K562 (cell line): ENCODE measurements at regions not wholly inside any gene's neighbourhood (a gene's known extent, or its start where the extent isn't known, plus 50 kb on each side); places are given as distances from the start of the nearest gene placed in this dataset.

ENCODE experiments used
- GTF2F1 ChIP-seq: IDR thresholded peaks from 2 replicates; pipeline ENCODE4 v1.6.1; 2011; ENCODE audit warnings: low read depth, low read length, improper control_type of control experiment
- HDAC1 ChIP-seq, 2 experiments: fragments of 450-650 bp; IDR thresholded peaks; 2 replicates each; pipeline ENCODE4 v1.6.1; 2016 to 2017; ENCODE audit warnings: inconsistent platforms in 1 of 2, mild to moderate bottlenecking in 1 of 2, moderate library complexity in 1 of 2
- POLR2A ChIP-seq: fragments of 450-650 bp; conservative IDR thresholded peaks from 2 replicates; pipeline ENCODE4 v1.6.1; 2016
- SMAD3 ChIP-seq: fragments of 450-650 bp; formaldehyde crosslinking; conservative IDR thresholded peaks from 2 replicates; pipeline ENCODE4 v1.4.0; 2020; ENCODE audit warnings: mild to moderate bottlenecking
- SMAD4 ChIP-seq: fragments of 250-450 bp; sonication (Bioruptor Pico); conservative IDR thresholded peaks from 2 replicates; pipeline ENCODE4 v1.8.0; 2021; ENCODE audit warnings: inconsistent platforms, mild to moderate bottlenecking, moderate library complexity
- TF ChIP-seq, protein P1 (sequence below), 3 experiments: IDR thresholded peaks in 2 of 3; conservative IDR thresholded peaks in 1 of 3; 2 replicates each; pipeline ENCODE4 v1.5.1; 2011 to 2012; ENCODE audit warnings: low read length in 3 of 3, mild to moderate bottlenecking in 3 of 3, control low read depth in 2 of 3, improper control_type of control experiment in 1 of 3, inconsistent platforms in 1 of 3, low read depth in 1 of 3, mixed read lengths in 1 of 3, moderate library complexity in 1 of 3; ENCODE audit not compliant: insufficient read depth in 2 of 3

DNA sequence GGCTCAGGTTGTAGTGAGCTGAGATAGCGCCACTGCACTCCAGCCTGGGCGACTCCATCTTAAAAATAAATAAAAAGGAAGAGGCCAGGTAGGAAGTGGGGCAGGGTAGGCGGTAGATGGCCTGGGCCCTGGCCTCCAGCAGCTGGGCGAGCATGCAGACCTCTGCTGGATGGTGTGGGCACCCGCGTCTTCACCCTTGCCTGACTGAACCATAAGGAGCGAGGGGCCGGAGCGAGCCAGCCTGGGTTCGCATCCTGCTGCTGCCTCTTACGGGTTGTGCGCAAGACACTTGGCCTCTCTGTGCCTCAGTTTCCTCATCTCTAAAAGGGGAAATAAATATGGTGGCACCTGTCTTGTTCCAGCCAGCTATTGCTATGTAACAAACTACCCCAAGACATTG, 146.1 kb upstream of the GSE1 start:
- TF ChIP-seq SMAD3 (CRISPR knock-in tag) (no peak), SMAD4 (CRISPR knock-in tag) (no peak), POLR2A (no peak), GTF2F1 (no peak), HDAC1 (IDR thresholded peaks at IDR 0.05) (no peak)
- TF ChIP-seq, protein P1, sequence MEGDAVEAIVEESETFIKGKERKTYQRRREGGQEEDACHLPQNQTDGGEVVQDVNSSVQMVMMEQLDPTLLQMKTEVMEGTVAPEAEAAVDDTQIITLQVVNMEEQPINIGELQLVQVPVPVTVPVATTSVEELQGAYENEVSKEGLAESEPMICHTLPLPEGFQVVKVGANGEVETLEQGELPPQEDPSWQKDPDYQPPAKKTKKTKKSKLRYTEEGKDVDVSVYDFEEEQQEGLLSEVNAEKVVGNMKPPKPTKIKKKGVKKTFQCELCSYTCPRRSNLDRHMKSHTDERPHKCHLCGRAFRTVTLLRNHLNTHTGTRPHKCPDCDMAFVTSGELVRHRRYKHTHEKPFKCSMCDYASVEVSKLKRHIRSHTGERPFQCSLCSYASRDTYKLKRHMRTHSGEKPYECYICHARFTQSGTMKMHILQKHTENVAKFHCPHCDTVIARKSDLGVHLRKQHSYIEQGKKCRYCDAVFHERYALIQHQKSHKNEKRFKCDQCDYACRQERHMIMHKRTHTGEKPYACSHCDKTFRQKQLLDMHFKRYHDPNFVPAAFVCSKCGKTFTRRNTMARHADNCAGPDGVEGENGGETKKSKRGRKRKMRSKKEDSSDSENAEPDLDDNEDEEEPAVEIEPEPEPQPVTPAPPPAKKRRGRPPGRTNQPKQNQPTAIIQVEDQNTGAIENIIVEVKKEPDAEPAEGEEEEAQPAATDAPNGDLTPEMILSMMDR (IDR thresholded peaks at IDR 0.05 in 2 of 3, conservative IDR thresholded peaks at IDR 0.05 in 1 of 3; ENCODE audit: insufficient read depth in 2 of 3, low read depth in 1 of 3, low read length in 3 of 3), result no peak
